ENCODE measurements at regions not wholly inside any gene's neighbourhood (a gene's known extent, or its start where the extent isn't known, plus 50 kb on each side); places are given as distances from the start of the nearest gene placed in this dataset.
"Not testable (repeated sequence)": the region's sequence is repeated elsewhere in the genome, so short reads cannot be mapped to it uniquely, and the experiment has no call there.

DNA sequence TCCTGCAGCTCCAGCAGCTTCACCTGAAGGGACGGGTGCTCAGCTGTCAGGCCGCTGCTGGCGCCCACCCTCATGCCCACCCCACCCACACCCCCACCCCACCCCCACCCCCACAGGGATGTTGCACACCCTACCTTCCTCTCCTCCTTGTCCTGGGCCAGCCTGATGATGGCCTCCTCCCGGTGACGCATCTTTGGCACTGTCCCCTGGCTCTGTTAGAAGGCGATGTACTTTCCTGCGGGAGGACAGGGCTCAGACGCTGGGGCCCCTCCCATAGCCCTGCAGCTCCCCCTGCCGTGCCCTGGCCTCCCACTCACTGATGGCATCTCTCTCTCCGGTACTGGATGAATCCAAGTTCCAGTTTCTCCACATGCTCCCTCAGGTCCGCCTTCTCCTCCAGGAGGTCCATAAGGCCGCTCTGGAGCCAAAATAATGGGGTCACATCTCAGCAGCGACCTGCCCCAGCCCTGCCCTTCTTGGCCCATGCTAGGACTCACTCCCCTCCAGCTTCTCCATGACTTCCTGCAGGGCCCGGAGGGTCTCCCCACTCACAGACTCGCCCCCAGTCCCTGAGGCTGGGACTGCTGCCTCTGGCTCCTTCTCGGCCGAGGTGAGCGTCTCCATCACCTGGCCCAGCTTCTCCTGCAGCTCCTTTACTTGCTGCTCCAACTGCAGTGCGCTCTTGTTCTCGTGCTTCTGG lies 55.2 kb downstream of the GOLGA8B start:
- not testable (repeated sequence) for DNase-seq (ENCODE audit: low read depth in 2 of 2)

DNA sequence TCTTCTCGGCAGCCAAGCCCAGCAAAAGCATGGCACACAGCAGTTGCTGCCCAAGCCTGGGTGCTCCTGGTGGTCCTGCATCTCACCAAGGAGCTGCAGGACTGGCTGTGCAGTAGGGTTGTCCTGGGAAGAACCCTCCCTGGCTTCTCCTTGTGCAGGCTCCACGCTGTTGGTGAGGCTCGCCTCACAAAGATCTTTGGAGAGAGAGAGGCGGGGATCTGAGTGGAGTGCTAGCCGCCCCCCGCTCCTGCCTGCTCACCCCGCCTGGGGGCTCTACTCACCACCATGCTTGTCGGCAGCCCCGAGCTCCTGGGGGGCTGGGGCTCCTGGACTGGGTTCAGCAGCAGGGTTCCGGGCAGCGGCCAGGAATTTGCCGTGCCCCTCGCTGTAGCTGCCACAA lies 55.8 kb downstream of the GOLGA8B start:
- not testable (repeated sequence) for DNase-seq (ENCODE audit: low read depth in 2 of 2)

DNA sequence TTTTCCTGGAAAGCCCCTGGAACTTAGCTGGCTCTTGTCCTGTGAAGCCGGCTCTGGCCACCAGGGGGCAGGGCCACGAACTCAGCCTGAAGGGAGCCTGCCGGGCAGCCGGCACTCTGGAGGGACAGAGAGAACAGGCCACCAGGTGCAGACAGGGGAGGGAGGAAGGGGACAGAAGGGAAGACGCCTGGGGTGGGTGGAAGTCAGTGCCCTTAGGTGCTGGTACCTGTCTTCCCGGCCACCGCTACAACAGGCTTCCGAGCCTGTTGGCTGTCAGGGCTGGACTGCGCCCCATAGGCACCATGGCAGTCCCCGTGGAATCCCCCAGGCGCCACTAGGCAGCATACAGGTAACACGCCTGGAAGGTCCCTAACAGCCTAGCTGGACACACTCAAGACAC lies 59.6 kb downstream of the GOLGA8B start:
- not testable (repeated sequence) for DNase-seq (ENCODE audit: low read depth in 2 of 2)

DNA sequence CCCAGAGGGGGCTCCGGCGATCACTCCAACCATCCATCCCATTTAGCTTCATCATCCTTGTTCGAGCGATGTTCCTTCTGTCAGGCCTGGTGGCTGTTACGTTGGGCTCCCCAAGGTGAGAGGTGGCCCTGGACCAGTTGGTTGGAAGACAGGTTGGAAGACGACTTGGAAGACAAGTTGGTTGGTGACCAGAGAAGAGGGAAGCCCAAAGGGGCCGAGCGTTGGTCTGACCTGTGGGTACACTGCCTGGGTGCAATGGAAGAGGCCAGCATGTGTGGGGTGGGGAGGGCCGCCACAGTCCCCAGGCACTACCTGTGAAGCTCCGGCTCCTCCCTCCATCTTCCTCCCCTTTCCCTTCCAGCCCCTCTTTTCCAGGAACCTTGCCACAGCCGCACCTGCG lies 60.9 kb downstream of the GOLGA8B start:
- DNase-seq (ENCODE audit: low read depth in 2 of 2) = not testable (repeated sequence)

DNA sequence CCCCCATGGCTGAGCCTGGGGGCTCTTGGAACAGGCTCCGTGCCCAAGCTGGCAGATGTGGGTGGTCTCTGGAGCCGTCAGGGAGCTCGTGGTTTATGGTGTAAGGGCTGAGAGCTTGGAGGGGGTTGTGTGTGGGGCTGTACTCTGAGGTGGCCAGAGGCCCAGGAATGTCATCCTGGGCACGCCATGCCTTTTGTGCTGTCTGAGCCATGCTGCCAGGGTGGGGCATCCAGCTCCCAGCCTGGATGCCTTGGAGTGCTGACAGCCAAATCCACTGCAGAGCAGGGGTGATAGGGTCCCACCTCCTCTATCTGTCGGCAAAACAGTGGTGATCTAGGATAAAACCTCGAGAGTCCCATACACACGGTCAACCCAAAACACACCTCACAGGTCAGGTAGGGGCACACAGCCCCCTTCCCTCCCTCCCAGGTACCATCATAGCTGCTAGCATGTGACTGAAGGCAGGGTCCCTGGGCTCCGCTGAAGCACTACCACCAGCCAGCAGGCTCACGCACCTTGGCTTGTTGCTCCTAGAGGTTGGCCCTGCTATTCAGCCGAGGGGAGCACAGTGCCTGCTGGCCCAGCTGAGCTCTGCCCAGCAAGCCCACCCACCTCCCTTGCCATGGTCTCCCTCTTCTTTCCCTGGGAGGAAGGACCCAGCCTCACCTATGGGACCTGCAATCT lies 61.5 kb downstream of the GOLGA8B start:
- not testable (repeated sequence) for DNase-seq (ENCODE audit: low read depth in 2 of 2)

DNA sequence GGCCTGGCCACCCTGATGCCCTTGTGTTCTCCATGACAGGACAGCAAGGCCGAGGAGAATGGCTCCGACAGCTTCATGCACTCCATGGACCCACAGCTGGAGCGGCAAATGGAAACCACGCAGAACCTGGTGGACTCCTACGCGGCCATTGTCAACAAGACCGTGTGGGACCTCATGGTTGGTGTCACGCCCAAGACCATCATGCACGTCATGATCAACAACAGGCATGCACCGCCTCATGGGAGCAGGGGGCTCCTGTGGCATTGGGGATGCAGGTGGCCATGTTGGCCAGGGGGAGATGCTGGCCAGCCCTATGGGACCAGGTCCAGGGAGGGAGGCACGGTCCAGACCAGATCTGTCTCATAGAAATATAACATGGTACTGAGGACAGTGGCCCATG lies 62.9 kb downstream of the GOLGA8B start:
- no peak for DNase-seq (ENCODE audit: low read depth in 2 of 2)

DNA sequence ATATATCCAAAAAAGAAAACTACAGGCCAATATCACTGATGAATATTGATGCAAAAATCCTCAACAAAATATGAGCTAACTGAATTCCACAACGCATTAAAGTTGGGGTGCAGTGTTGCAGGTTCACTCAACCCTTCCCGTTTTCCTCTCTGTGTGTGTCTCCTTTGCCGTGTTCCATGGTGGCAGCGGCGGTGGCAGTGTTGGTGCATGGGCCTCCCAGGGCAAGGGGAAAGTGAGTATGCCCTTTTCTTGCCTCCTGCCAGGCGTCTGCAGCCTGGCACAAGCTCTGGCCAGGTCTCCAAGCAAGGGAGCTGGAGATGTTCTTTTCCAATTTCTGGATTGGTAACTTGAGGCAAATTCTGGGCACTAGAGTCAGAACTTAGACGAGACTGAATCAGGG lies 63.4 kb downstream of the GOLGA8B start:
- DNase-seq (ENCODE audit: low read depth in 2 of 2) = not testable (repeated sequence)

DNA sequence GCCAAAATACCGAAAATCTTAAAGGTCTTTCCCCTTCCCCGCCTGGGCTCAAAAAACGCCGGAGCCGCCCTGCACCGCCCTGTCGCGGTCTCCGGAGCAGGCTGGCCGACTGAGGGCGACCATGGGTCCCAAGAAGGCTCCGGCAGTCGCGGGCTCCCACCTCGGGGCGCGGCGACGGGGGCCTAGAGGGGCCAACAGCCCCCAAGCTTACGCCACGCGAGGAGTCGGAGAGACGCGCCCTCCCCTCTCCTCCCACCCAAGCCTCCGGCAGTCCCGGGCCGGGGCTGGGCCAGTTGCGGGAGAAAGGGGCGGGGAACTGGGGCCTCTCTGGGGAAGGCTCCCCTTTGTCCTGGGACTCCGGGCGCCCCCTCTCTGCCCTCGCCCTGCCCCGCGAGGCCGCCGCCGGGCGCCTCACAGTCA lies 69.2 kb downstream of the GOLGA8B start:
- DNase-seq (ENCODE audit: low read depth in 2 of 2) = peak; percentile 0 to 24

DNA sequence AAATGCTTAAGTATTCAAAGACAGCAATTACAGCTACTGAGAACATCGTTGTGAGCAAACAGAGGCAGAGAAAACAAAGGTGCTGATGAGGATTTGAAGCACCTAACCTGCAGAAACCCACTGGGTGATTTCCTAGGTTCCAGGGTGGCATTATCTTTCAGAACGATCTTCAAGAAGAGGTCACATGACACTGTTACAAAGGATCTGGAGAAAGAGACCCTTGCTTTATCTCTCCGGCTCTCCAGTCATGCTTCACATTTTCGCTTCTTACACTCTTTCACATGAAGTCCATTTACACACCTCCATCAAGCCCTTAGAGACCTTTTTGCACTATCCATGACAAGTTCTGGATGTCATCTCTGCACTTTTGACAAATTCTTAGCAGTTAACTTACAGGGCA lies 70.8 kb downstream of the GOLGA8B start:
- DNase-seq (ENCODE audit: low read depth in 2 of 2) = no peak

DNA sequence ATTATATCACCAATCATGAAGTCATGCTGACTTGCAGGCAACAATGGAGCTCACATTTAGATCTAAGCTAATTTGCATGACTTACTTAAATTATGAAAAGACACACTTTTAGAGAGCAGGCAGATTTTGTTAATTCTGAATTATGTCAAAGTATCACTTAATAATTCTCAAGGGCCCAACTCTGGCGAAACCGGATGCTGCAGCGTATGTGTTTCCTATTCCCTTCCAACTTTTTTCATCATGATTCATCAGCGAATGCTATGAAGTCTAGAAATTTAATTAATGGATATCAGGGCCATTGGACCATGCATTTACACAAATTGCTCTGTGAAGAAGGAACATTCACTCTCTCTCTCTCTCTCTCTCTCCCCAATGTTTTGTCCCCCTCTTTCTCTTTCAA lies 63.5 kb upstream of the GOLGA8A start:
- no peak for DNase-seq (ENCODE audit: low read depth in 2 of 2)

DNA sequence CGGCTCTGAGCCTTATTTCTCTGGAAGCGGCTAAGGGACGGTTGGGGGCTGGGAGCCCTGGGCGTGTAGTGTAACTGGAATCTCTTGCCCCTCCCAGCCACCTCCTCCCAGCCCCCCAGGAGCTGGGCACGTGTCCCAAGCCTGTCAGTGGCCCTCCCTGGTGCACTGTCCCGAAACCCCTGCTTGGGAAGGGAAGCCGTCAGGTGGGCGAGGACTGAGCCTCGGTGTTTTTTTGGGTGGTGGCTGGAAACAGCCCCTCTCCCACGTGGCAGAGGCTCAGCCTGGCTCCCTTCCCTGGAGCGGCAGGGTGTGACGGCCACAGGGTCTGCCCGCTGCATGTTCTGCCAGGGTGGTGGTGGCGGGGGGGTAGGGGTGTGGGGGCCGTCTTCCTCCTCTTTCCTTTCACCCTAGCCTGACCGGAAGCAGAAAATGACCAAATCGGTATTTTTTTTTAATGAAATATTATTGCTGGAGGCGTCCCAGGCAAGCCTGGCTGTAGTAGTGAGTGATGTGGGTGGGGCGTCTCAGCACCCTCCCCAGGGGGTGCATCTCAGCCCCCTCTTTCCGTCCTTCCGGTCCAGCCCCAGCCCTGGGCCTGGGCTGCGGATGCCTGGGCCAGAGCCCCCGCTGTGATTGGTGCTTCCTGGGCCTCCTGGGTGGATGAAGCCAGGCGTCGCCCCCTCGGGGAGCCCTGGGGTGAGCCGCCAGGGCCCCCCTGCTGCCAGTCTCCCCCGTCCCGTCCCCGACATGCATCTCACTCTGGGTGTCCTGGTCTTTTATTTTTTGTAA lies 58.8 kb upstream of the GOLGA8A start:
- no peak for DNase-seq (ENCODE audit: low read depth in 2 of 2)

DNA sequence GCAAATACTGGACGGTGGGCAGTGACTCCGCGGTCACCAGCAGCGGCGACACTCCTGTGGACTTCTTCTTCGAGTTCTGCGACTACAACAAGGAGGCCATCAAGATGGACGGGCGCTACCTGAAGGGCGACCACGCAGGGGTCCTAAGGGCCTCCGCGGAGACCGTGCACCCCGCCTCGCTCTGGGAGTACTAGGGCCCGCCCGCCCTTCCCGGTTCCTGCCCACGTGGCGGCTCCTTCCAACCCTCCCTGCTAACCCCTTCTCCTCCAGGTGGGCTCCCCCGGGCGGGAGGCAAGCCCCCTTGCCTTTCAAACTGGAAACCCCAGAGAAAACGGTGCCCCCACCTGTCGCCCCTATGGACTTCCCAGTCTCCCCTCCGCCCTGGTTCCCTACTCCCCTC lies 58.1 kb upstream of the GOLGA8A start:
- not testable (repeated sequence) for DNase-seq (ENCODE audit: low read depth in 2 of 2)

DNA sequence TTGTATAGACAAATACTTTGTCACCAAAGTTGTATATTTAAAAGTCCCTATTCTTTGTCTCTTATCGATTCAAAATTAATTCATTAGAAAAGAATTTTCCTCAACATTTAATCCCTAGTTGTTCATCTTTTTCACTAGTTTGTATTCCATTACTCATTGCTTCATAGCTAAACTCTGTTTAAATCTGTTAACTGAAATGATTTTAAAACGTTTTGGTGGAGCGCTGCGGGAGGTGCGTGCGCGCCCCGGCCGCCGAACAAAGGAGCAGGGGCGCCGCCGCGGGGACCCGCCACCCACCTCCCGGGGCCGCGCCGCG lies 56.4 kb upstream of the GOLGA8A start:
- DNase-seq (ENCODE audit: low read depth in 2 of 2) = no peak

DNA sequence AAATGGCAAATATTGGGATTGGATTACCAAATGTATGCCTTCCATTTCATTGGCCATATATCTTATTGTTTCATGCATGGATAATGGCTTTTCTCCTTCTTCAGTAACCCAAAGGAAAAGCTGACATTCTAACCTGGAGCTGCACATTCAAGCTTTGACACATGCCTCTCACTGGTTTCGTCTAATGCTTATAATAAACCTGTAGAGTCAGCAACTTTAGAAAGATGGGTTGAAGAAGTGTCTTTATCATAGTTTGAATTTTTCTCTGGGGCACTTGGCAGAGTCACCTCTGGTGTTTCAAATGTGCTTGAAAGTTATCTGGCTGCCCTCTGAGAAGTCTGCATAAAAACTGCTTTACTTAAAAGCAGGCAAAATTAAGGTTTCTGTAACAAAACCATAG lies 55.4 kb upstream of the GOLGA8A start:
- no peak for DNase-seq (ENCODE audit: low read depth in 2 of 2)

DNA sequence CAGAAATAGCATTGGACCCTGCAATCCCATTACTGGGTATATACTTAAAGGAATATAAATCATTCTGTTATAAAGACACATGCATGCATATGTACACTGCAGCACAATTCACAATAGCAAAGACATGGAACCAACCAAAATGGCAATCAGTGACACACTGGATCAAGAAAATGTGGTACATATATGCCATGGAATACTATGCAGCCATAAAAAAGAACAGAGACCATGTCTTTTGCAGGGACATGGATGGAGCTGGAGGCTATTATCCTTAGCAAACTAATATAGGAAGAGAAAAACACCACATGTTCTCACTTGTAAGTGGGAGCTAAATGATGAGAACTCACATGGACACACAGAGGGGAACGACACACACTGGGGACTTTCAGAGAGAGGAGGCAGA lies 53.9 kb upstream of the GOLGA8A start:
- DNase-seq (ENCODE audit: low read depth in 2 of 2) = not testable (repeated sequence)

DNA sequence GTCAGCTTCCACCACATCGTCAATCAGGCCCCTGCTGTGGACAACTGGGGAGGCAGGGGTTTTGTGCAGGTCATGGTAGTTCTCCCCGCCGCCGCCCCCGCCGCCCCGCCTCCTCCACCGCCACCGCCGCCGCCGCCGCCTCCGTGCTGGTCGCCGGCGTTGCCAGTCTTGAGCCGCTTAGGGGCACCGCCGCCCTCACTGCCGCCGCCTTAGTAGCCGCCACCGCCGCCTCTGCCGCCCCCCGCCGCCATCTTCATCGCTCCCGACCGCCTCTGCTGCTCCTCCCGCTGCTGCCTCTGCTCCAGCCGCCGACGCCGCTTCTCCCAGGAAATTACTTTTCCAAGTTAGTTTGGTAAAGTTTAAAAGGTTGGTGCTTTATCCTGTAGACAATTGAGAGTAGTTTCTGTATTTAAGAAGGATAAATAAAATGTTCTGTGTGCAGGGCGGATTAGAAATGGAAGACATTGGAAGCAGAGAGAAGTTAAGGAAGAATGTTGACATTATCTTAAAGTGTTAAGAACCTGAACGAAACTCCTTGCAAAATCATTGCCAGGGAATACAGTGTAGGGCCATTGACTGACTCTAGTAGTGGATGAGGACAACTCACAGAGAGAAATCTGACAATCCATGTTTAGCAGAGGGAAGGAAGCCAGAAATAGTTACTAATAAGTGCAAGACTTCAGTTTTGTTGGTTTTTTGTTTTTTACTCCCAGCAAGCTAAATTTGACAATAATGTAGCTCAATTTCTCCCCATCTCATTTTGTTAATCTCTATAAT lies 53.0 kb upstream of the GOLGA8A start:
- no peak for DNase-seq (ENCODE audit: low read depth in 2 of 2)

DNA sequence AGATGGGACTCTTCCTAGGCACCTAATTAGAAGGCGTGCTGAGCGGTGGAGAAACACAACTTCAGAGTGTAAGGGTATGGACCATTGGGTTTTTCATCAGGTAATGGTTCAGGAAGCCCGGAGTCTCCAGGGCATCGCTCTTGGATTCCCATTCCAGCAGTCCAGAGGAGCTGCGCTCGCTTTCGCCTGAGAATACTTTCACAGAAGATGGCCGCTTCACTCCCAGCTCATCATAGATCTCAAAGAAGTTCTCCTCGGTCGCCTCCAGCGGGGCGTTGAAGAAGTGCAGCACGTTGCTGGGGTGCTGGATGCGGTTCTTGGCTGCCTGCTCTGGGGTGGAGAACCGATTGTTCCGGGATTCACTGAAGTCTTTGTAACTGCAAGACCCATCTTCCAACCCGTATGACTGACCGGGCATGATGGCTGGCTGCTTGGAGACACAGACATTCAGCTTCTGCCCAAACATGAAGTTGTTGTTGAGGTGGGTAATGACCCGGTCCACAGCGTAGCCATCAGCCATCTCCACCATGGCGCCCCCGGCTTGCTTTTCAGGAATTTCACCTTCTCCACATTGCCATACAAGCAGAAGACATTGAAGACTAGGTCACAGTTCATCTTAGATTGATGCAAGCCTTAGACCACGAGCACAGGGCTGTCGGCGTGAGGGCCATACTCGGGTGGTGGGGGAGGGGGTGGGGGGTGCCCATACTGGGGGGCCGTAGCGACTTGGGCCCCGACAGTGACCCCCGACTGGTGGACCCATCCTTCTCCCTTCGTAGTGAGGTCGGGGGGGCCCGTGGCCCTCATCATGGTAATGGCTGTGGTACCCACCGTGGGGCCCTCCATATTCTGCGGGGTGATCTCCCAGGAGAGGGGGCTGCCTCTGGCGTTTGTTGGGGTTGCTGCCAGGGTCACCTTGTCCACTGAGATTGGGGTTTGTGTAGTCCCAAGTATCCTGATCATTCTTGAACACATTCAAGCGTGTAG lies 51.7 kb upstream of the GOLGA8A start:
- not testable (repeated sequence) for DNase-seq (ENCODE audit: low read depth in 2 of 2)

Data from lung microvascular endothelial cell (primary cell).